DOHH2 (cell line): ENCODE measurements at regions not wholly inside any gene's neighbourhood (a gene's known extent, or its start where the extent isn't known, plus 50 kb on each side); places are given as distances from the start of the nearest gene placed in this dataset.

Experiments
- H3F3A ChIP-seq: fragments of 200-600 bp; sonication (generic), shearing (Covaris generic); 2 replicates; pipeline ENCODE4 v1.6.0; 2016; ENCODE audit warnings: antibody characterized with exemption, mild to moderate bottlenecking; ENCODE audit not compliant: control insufficient read depth, insufficient read depth
- H3K27ac ChIP-seq: fragments of 200-600 bp; sonication (generic); 2 replicates; pipeline ENCODE4 v1.5.1; 2014; ENCODE audit warnings: low read depth, mild to moderate bottlenecking, low read length, moderate library complexity
- H3K27me3 ChIP-seq: fragments of 200-600 bp; sonication (generic); 2 replicates; pipeline ENCODE4 v1.6.1; 2014; ENCODE audit warnings: mild to moderate bottlenecking, low read length, mixed read lengths; ENCODE audit not compliant: control insufficient read depth
- H3K36me3 ChIP-seq: fragments of 200-600 bp; sonication (generic); 2 replicates; pipeline ENCODE4 v1.6.1; 2014; ENCODE audit warnings: mild to moderate bottlenecking, low read length, moderate library complexity, mixed read lengths; ENCODE audit not compliant: control insufficient read depth
- H3K4me1 ChIP-seq: fragments of 200-600 bp; sonication (generic); 2 replicates; pipeline ENCODE4 v1.6.1; 2014; ENCODE audit warnings: mild to moderate bottlenecking, low read length, mixed read lengths; ENCODE audit not compliant: control insufficient read depth
- H3K4me2 ChIP-seq: fragments of 200-600 bp; sonication (generic); 2 replicates; pipeline ENCODE4 v1.6.0; 2014; ENCODE audit warnings: mild to moderate bottlenecking, low read length, moderate library complexity
- H3K4me3 ChIP-seq: fragments of 200-600 bp; sonication (generic); 2 replicates; pipeline ENCODE4 v1.5.1; 2014; ENCODE audit warnings: mild to moderate bottlenecking, low read length, mixed read lengths
- H3K79me2 ChIP-seq: fragments of 200-600 bp; sonication (generic); 2 replicates; pipeline ENCODE4 v1.6.1; 2014; ENCODE audit warnings: mild to moderate bottlenecking, low read length, mixed read lengths; ENCODE audit not compliant: control insufficient read depth
- H3K9me2 ChIP-seq: fragments of 200-600 bp; sonication (generic); replicated peaks from 2 replicates; pipeline ENCODE4 v1.6.1; 2014; ENCODE audit warnings: mild to moderate bottlenecking, low read length, mixed read lengths; ENCODE audit not compliant: control insufficient read depth
- H3K9me3 ChIP-seq: fragments of 200-600 bp; sonication (generic); 2 replicates; pipeline ENCODE4 v1.6.1; 2014; ENCODE audit warnings: antibody characterized with exemption, low read length, mixed read lengths; ENCODE audit not compliant: control insufficient read depth, insufficient read depth
- H4K20me1 ChIP-seq: fragments of 200-600 bp; sonication (generic); 2 replicates; pipeline ENCODE4 v1.6.0; 2014; ENCODE audit warnings: low read depth, mild to moderate bottlenecking, antibody characterized with exemption, low read length, moderate library complexity; ENCODE audit not compliant: control insufficient read depth, insufficient read depth
- CTCF ChIP-seq: fragments of 200-600 bp; sonication (generic); IDR thresholded peaks from one replicate; pipeline ENCODE4 v1.5.1; 2014; ENCODE audit warnings: antibody characterized with exemption, mild to moderate bottlenecking, low read depth, low read length; ENCODE audit not compliant: poor library complexity, severe bottlenecking
- EZH2phosphoT487 ChIP-seq: fragments of 200-600 bp; sonication (generic); IDR thresholded peaks from 2 replicates; pipeline ENCODE4 v1.6.1; 2017; ENCODE audit warnings: borderline replicate concordance, mild to moderate bottlenecking, antibody characterized with exemption, low read length, moderate library complexity, mixed read lengths

GRCh38 chr5:74478328-74478727 is 162.2 kb downstream of the ENC1 start:
- Histone ChIP-seq H3K4me3 (no peak overlapping the region), H3F3A (no peaks in the 10 kb centered on the region), H4K20me1 (no peaks in the 10 kb centered on the region), H3K36me3 (no peaks in the 10 kb centered on the region), H3K4me2 (no peak overlapping the region), H3K9me3 (no peaks in the 10 kb centered on the region), H3K79me2 (no peaks in the 10 kb centered on the region), H3K27me3 (no peaks in the 10 kb centered on the region; the same call in 1 of the 2 replicates), H3K9me2 (no peaks in the 10 kb centered on the region), H3K4me1 (no peaks in the 10 kb centered on the region), H3K27ac (no peak overlapping the region)
- TF ChIP-seq CTCF (no peak), EZH2phosphoT487 (no peak)

- no peaks in the 10 kb centered on the region for H4K20me1 ChIP-seq
- no peak overlapping the region for H3K27ac ChIP-seq
- H3K4me2 ChIP-seq: no peak overlapping the region
- H3K79me2 ChIP-seq: no peaks in the 10 kb centered on the region
- H3F3A ChIP-seq: no peaks in the 10 kb centered on the region
- no peaks in the 10 kb centered on the region for H3K9me3 ChIP-seq
- H3K27me3 ChIP-seq: no peaks in the 10 kb centered on the region; the same call in 1 of the 2 replicates
- H3K36me3 ChIP-seq: no peaks in the 10 kb centered on the region
- no peaks in the 10 kb centered on the region for H3K4me1 ChIP-seq
- no peak for TF ChIP-seq CTCF
- TF ChIP-seq EZH2phosphoT487: no peak
- no peak overlapping the region for H3K4me3 ChIP-seq
- H3K9me2 ChIP-seq: no peaks in the 10 kb centered on the region
These were observed 162.8 kb downstream of the ENC1 start for GRCh38 chr5:74477761-74478160.

- Histone ChIP-seq H3K9me3 (no peaks in the 10 kb centered on the region), H3K9me2 (no peaks in the 10 kb centered on the region), H3K4me3 (no peak overlapping the region), H3K36me3 (no peaks in the 10 kb centered on the region), H3K4me1 (no peaks in the 10 kb centered on the region), H3K27me3 (no peaks in the 10 kb centered on the region; the same call in 1 of the 2 replicates), H3F3A (no peaks in the 10 kb centered on the region), H3K79me2 (no peaks in the 10 kb centered on the region), H3K4me2 (no peak overlapping the region), H3K27ac (no peak overlapping the region), H4K20me1 (no peaks in the 10 kb centered on the region)
- TF ChIP-seq CTCF: no peak
- no peak for TF ChIP-seq EZH2phosphoT487
These were observed 163.6 kb downstream of the ENC1 start for GRCh38 chr5:74476819-74477453.
